C4-2B (cell line): ENCODE measurements at regions not wholly inside any gene's neighbourhood (a gene's known extent, or its start where the extent isn't known, plus 50 kb on each side); places are given as distances from the start of the nearest gene placed in this dataset.

ENCODE experiments used
- ZFX ChIP-seq: fragments of 450-650 bp; IDR thresholded peaks from 2 replicates; pipeline ENCODE4 v1.6.1; 2017
- TF ChIP-seq, protein P1 (sequence below): fragments of 450-650 bp; conservative IDR thresholded peaks from 2 replicates; pipeline ENCODE4 v1.5.1; 2017; ENCODE audit warnings: mild to moderate bottlenecking

DNA sequence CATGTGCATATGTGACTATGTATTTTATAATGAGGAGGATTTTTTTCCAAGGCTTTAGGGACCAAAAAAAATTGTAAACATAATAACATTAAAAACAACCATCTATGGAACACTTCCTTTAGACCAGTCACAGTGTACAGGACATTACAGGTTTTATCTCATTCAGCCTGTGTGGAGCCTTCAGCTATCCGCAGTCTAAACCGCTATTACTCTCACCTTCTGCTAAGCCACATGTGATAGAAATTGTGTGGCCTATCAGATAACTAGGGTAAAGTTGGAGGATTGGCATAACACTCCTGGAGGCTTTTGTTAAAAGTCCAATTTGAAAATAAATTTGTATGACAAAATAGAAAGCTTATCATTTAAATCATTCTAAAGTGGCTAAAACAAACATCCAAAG, 281.2 kb upstream of the TMTC1 start:
- TF ChIP-seq, protein P1, sequence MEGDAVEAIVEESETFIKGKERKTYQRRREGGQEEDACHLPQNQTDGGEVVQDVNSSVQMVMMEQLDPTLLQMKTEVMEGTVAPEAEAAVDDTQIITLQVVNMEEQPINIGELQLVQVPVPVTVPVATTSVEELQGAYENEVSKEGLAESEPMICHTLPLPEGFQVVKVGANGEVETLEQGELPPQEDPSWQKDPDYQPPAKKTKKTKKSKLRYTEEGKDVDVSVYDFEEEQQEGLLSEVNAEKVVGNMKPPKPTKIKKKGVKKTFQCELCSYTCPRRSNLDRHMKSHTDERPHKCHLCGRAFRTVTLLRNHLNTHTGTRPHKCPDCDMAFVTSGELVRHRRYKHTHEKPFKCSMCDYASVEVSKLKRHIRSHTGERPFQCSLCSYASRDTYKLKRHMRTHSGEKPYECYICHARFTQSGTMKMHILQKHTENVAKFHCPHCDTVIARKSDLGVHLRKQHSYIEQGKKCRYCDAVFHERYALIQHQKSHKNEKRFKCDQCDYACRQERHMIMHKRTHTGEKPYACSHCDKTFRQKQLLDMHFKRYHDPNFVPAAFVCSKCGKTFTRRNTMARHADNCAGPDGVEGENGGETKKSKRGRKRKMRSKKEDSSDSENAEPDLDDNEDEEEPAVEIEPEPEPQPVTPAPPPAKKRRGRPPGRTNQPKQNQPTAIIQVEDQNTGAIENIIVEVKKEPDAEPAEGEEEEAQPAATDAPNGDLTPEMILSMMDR: no peak
- TF ChIP-seq ZFX: no peak
